H1 (cell line): ENCODE measurements at regions not wholly inside any gene's neighbourhood (a gene's known extent, or its start where the extent isn't known, plus 50 kb on each side); places are given as distances from the start of the nearest gene placed in this dataset.
A peak's percentile ranks its signal among the peaks of the same experiment; 100 is the strongest.
"Not testable (repeated sequence)": the region's sequence is repeated elsewhere in the genome, so short reads cannot be mapped to it uniquely, and the experiment has no call there.

Experiments used
- EP300 ChIP-seq, 2 experiments: IDR thresholded peaks; 1 replicate in 1 of 2; 2 replicates in 1 of 2; pipeline ENCODE4 v1.6.1; 2011 to 2012; ENCODE audit warnings: low read depth in 2 of 2, low read length in 2 of 2, mild to moderate bottlenecking in 2 of 2, borderline replicate concordance in 1 of 2, inconsistent platforms in 1 of 2, moderate library complexity in 1 of 2
- MAFK ChIP-seq: IDR thresholded peaks from 2 replicates; pipeline ENCODE4 v1.6.1; 2012; ENCODE audit warnings: low read depth, mild to moderate bottlenecking, improper control_type of control experiment, low read length
- POLR2A ChIP-seq, 2 experiments: IDR thresholded peaks; 1 replicate in 1 of 2; 2 replicates in 1 of 2; pipeline ENCODE4 v1.6.1; 2011; ENCODE audit warnings: low read depth in 2 of 2, low read length in 2 of 2, mild to moderate bottlenecking in 2 of 2; ENCODE audit errors: control extremely low read depth in 1 of 2
- RAD21 ChIP-seq, 2 experiments: IDR thresholded peaks in 1 of 2; conservative IDR thresholded peaks in 1 of 2; 2 replicates each; pipeline ENCODE4 v1.6.1; 2011; ENCODE audit warnings: low read depth in 2 of 2, low read length in 2 of 2, improper control_type of control experiment in 1 of 2, inconsistent platforms in 1 of 2, mild to moderate bottlenecking in 1 of 2, moderate library complexity in 1 of 2
- TF ChIP-seq, protein P1 (sequence below), 3 experiments: IDR thresholded peaks; 1 replicate in 2 of 3; 2 replicates in 1 of 3; pipeline versions ENCODE4 v1.5.1 to v1.6.1; 2011; ENCODE audit warnings: low read length in 3 of 3, mild to moderate bottlenecking in 3 of 3, inconsistent platforms in 2 of 3, low read depth in 1 of 3, moderate library complexity in 1 of 3; ENCODE audit not compliant: insufficient read depth in 1 of 3; ENCODE audit errors: control extremely low read depth in 1 of 3

GRCh38 chr16:29114989-29115801 is 130.3 kb downstream of the LAT start:
- TF ChIP-seq EP300 (IDR thresholded peaks at IDR 0.05; ENCODE audit: borderline replicate concordance in 1 of 2, low read depth in 2 of 2, low read length in 2 of 2); MAFK; POLR2A (IDR thresholded peaks at IDR 0.05; ENCODE audit: control extremely low read depth in 1 of 2, low read depth in 2 of 2, low read length in 2 of 2): not testable (repeated sequence)
- peak; percentile 71 to 73 for TF ChIP-seq RAD21 (IDR thresholded peaks at IDR 0.05 in 1 of 2, conservative IDR thresholded peaks at IDR 0.05 in 1 of 2; ENCODE audit: low read depth in 2 of 2, low read length in 2 of 2)
- TF ChIP-seq, protein P1, sequence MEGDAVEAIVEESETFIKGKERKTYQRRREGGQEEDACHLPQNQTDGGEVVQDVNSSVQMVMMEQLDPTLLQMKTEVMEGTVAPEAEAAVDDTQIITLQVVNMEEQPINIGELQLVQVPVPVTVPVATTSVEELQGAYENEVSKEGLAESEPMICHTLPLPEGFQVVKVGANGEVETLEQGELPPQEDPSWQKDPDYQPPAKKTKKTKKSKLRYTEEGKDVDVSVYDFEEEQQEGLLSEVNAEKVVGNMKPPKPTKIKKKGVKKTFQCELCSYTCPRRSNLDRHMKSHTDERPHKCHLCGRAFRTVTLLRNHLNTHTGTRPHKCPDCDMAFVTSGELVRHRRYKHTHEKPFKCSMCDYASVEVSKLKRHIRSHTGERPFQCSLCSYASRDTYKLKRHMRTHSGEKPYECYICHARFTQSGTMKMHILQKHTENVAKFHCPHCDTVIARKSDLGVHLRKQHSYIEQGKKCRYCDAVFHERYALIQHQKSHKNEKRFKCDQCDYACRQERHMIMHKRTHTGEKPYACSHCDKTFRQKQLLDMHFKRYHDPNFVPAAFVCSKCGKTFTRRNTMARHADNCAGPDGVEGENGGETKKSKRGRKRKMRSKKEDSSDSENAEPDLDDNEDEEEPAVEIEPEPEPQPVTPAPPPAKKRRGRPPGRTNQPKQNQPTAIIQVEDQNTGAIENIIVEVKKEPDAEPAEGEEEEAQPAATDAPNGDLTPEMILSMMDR (IDR thresholded peaks at IDR 0.05; ENCODE audit: control extremely low read depth in 1 of 3, insufficient read depth in 1 of 3, low read depth in 1 of 3, low read length in 3 of 3) = peak; percentile 30 to 65 (median 50)
